Adrenal gland (tissue), 5 donors: ENCODE measurements at regions not wholly inside any gene's neighbourhood (a gene's known extent, or its start where the extent isn't known, plus 50 kb on each side); places are given as distances from the start of the nearest gene placed in this dataset.

Experiments
- CTCF ChIP-seq, 6 experiments: fragments of 450-650 bp in 4 of 6; fragments of 200-600 bp in 2 of 6; sonication (generic) in 1 of 6; IDR thresholded peaks; 1 replicate in 5 of 6; 2 replicates in 1 of 6; pipeline versions ENCODE4 v1.5.1 to v1.8.0; 2016 to 2021; ENCODE audit warnings: antibody characterized with exemption in 6 of 6, mild to moderate bottlenecking in 2 of 6, moderate library complexity in 1 of 6
- POLR2A ChIP-seq, 2 donors: fragments of 450-650 bp; IDR thresholded peaks; one replicate each; pipeline ENCODE4 v1.6.1; 2017; ENCODE audit warnings: antibody characterized with exemption in 2 of 2, mild to moderate bottlenecking in 2 of 2, moderate library complexity in 1 of 2
- donor health status: DM: no; HTN: no; CAD: no.

- TF ChIP-seq CTCF (IDR thresholded peaks at IDR 0.05) (no peak), POLR2A (IDR thresholded peaks at IDR 0.05) (no peak)
Measured at GRCh38 chr16:63816276-63816675, 1305.6 kb downstream of the CDH11 start.
